Muscle layer of duodenum (tissue), 2 donors: ENCODE measurements at regions not wholly inside any gene's neighbourhood (a gene's known extent, or its start where the extent isn't known, plus 50 kb on each side); places are given as distances from the start of the nearest gene placed in this dataset.

Source experiments
- H3K27ac ChIP-seq: one replicate; pipeline ENCODE4 v1.7.0; 2013; ENCODE audit warnings: mild to moderate bottlenecking, low read length
- H3K27me3 ChIP-seq: one replicate; pipeline ENCODE4 v1.7.0; 2013; ENCODE audit warnings: low read depth, mild to moderate bottlenecking, control low read depth, low read length
- H3K36me3 ChIP-seq, 2 donors: one replicate each; pipeline ENCODE4 v1.7.0; 2013; ENCODE audit warnings: low read length in 2 of 2, control low read depth in 1 of 2, mild to moderate bottlenecking in 1 of 2; ENCODE audit not compliant: insufficient read depth in 2 of 2, control insufficient read depth in 1 of 2
- H3K4me1 ChIP-seq, 2 donors: one replicate each; pipeline ENCODE4 v1.7.0; 2013; ENCODE audit warnings: low read length in 2 of 2, mild to moderate bottlenecking in 2 of 2, control low read depth in 1 of 2, moderate library complexity in 1 of 2; ENCODE audit not compliant: insufficient read depth in 2 of 2, control insufficient read depth in 1 of 2
- H3K4me3 ChIP-seq, 2 donors: one replicate each; pipeline ENCODE4 v1.7.0; 2013; ENCODE audit warnings: low read length in 2 of 2, low read depth in 1 of 2, mild to moderate bottlenecking in 1 of 2
- H3K9me3 ChIP-seq, 2 donors: one replicate each; pipeline ENCODE4 v1.7.0; 2013; ENCODE audit warnings: low read length in 2 of 2, control low read depth in 1 of 2, mild to moderate bottlenecking in 1 of 2; ENCODE audit not compliant: control insufficient read depth in 1 of 2
- donor health status: healthy.

- Histone ChIP-seq H3K27me3 (no peaks in the 10 kb centered on the region), H3K27ac (no peak overlapping the region), H3K4me1 (no peaks in the 10 kb centered on the region), H3K4me3 (no peak overlapping the region), H3K9me3 (no peaks in the 10 kb centered on the region), H3K36me3 (no peaks in the 10 kb centered on the region)
Measured at GRCh38 chr6:160899671-160900430, 91.7 kb upstream of the MAP3K4 start.

- Histone ChIP-seq H3K9me3 (peaks cover 5 to 14% of the 10 kb centered on the region in 2 donors), H3K27ac (no peak overlapping the region), H3K36me3 (no peaks in the 10 kb centered on the region), H3K4me3 (no peak overlapping the region), H3K27me3 (no peaks in the 10 kb centered on the region), H3K4me1 (no peaks in the 10 kb centered on the region)
Measured at GRCh38 chr6:160911949-160912348, 79.6 kb upstream of the MAP3K4 start.

- H3K4me1 ChIP-seq = no peaks in the 10 kb centered on the region
- no peaks in the 10 kb centered on the region for H3K27me3 ChIP-seq
- no peak overlapping the region for H3K4me3 ChIP-seq
- no peaks in the 10 kb centered on the region for H3K36me3 ChIP-seq
- H3K9me3 ChIP-seq = peaks cover 5 to 14% of the 10 kb centered on the region in 2 donors
- H3K27ac ChIP-seq = no peak overlapping the region
Measured at GRCh38 chr6:160912411-160912810, 79.2 kb upstream of the MAP3K4 start.

GRCh38 chr6:160917572-160917971 lies 74.0 kb upstream of the MAP3K4 start:
- Histone ChIP-seq H3K27me3 (no peaks in the 10 kb centered on the region), H3K27ac (no peak overlapping the region), H3K36me3 (no peaks in the 10 kb centered on the region), H3K4me3 (no peak overlapping the region), H3K4me1 (no peaks in the 10 kb centered on the region), H3K9me3 (peaks cover 5 to 14% of the 10 kb centered on the region in 2 donors)

- no peaks in the 10 kb centered on the region for H3K4me1 ChIP-seq
- H3K36me3 ChIP-seq = no peaks in the 10 kb centered on the region
- H3K4me3 ChIP-seq = no peak overlapping the region
- H3K27me3 ChIP-seq = no peaks in the 10 kb centered on the region
- no peak overlapping the region for H3K27ac ChIP-seq
- H3K9me3 ChIP-seq = no peaks in the 10 kb centered on the region
Measured at GRCh38 chr6:160919723-160920440, 71.7 kb upstream of the MAP3K4 start.

GRCh38 chr6:160921095-160921494 lies 70.5 kb upstream of the MAP3K4 start:
- H3K4me3 ChIP-seq = no peak overlapping the region
- H3K36me3 ChIP-seq = no peaks in the 10 kb centered on the region
- H3K9me3 ChIP-seq = no peaks in the 10 kb centered on the region
- no peaks in the 10 kb centered on the region for H3K27me3 ChIP-seq
- H3K4me1 ChIP-seq = no peaks in the 10 kb centered on the region
- no peak overlapping the region for H3K27ac ChIP-seq

- Histone ChIP-seq H3K36me3 (no peaks in the 10 kb centered on the region), H3K4me1 (no peaks in the 10 kb centered on the region), H3K4me3 (no peak overlapping the region), H3K27me3 (no peaks in the 10 kb centered on the region), H3K27ac (no peak overlapping the region), H3K9me3 (no peaks in the 10 kb centered on the region)
Measured at GRCh38 chr6:160926281-160927276, 65.0 kb upstream of the MAP3K4 start.

- Histone ChIP-seq H3K9me3 (no peaks in the 10 kb centered on the region), H3K4me3 (no peak overlapping the region), H3K4me1 (no peaks in the 10 kb centered on the region), H3K27ac (no peak overlapping the region), H3K36me3 (no peaks in the 10 kb centered on the region), H3K27me3 (no peaks in the 10 kb centered on the region)
Measured at GRCh38 chr6:160927416-160927815, 64.2 kb upstream of the MAP3K4 start.

- Histone ChIP-seq H3K36me3 (no peaks in the 10 kb centered on the region), H3K9me3 (no peaks in the 10 kb centered on the region), H3K4me1 (no peaks in the 10 kb centered on the region), H3K27ac (no peak overlapping the region), H3K27me3 (no peaks in the 10 kb centered on the region), H3K4me3 (no peak overlapping the region)
Measured at GRCh38 chr6:160929361-160929760, 62.2 kb upstream of the MAP3K4 start.

GRCh38 chr6:160929831-160930230 lies 61.7 kb upstream of the MAP3K4 start:
- H3K27me3 ChIP-seq = no peaks in the 10 kb centered on the region
- H3K36me3 ChIP-seq = no peaks in the 10 kb centered on the region
- no peak overlapping the region for H3K4me3 ChIP-seq
- H3K9me3 ChIP-seq = no peaks in the 10 kb centered on the region
- H3K4me1 ChIP-seq = no peaks in the 10 kb centered on the region
- no peak overlapping the region for H3K27ac ChIP-seq
